Pancreas (tissue), 10 donors: ENCODE measurements at regions not wholly inside any gene's neighbourhood (a gene's known extent, or its start where the extent isn't known, plus 50 kb on each side); places are given as distances from the start of the nearest gene placed in this dataset.

ENCODE experiments used
- ATAC-seq, 4 donors: fragments of 200-7000 bp; cut with Tn5 transposase; one replicate each; pipeline versions ENCODE4 v1.8.0 to v1.9.1; 2020; ENCODE audit warnings: mild to moderate bottlenecking in 4 of 4, moderate library complexity in 4 of 4
- DNase-seq, 6 donors: peaks; one replicate each; pipeline ENCODE4 v3.0.0-alpha.2; 2020
- FAIRE-seq: peaks from 2 replicates; lab custom pipeline; 2012; peaks lifted over from hg19 to GRCh38; lab: Jason Lieb, UNC
- H3K27ac ChIP-seq, 4 donors: fragments of 200-600 bp; sonication (generic); 1 replicate in 3 of 4; 2 replicates in 1 of 4; pipeline versions ENCODE4 v1.5.0 to v1.8.0; 2020
- H3K27me3 ChIP-seq, 4 donors: fragments of 200-600 bp; one replicate each; pipeline ENCODE4 v1.8.0; 2021
- H3K36me3 ChIP-seq, 3 donors: fragments of 200-600 bp; sonication (generic) in 1 of 3; one replicate each; pipeline versions ENCODE4 v1.5.0 to v1.8.0; 2020 to 2021
- H3K4me1 ChIP-seq, 3 donors: fragments of 200-600 bp; one replicate each; pipeline ENCODE4 v1.8.0; 2021
- H3K4me3 ChIP-seq, 4 donors: fragments of 200-600 bp; sonication (generic) in 2 of 4; one replicate each; pipeline versions ENCODE4 v1.5.0 to v1.8.0; 2020 to 2021
- H3K9me3 ChIP-seq, 4 donors: fragments of 200-600 bp; one replicate each; pipeline ENCODE4 v1.8.0; 2021
- WGBS, 2 donors: extraction: QIAGEN DNeasy Blood & Tissue Kit; methylation state at CpG; one replicate each; pipeline ENCODE4 v1.1.7; 2013; 5-methylcytosine and 5-hydroxymethylcytosine counted together
- intact Hi-C, 3 donors: fragments of 100-400 bp; cut with DNase I; formaldehyde crosslinking; loops; one replicate each; pipeline versions ENCODE4 v1.11.1 to v1.14.2; 2022
- TF ChIP-seq, protein P1 (sequence below), 4 donors: fragments of 200-600 bp; sonication (generic) in 3 of 4; IDR thresholded peaks; one replicate each; pipeline versions ENCODE4 v1.5.0 to v1.8.0; 2021; ENCODE audit warnings: antibody characterized with exemption in 4 of 4
- donor health status: healthy with polysubstance abuse.
- donor health status: DM: no; HTN: no; CAD: no; lungs with moderate emphysema.
- donor health status: DM: no; HTN: no; CAD: no.
- donor health status: control.
- donor health status: control.
- donor health status: Bipolar disorder and iron deficiency.
- donor health status: DM: yes; HTN: yes; CAD: no.
- donor health status: DM: no; HTN: no; CAD: no.
- donor health status: DM: no; HTN: no; CAD: no.
- donor health status: DM: yes; HTN: yes; CAD: no.

DNA sequence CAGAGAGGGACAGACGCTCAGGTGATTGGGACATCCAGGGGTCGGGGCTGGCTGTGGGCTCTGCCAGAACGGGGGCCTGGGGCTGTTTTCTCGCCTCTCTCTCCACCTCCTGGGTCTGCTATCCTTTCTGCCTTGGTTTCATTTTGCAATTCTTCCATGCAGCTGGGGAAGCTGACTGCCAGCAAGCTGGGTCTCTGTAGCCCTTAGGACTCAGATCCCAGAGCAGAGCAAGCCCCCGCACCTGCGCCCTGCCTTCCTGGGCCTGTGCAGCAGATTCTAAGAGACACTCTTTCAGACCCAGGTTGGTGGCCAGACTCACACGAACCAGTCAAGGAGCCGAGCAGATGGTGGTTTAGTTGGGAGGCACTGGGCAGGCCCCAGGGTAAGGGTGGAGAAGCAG lies 59.1 kb upstream of the GRPEL1 start:
- Histone ChIP-seq H3K4me1 (no peaks in the 10 kb centered on the region), H3K27ac (no peak overlapping the region), H3K4me3 (no peak overlapping the region), H3K36me3 (no peaks in the 10 kb centered on the region), H3K27me3 (no peaks in the 10 kb centered on the region), H3K9me3 (no peaks in the 10 kb centered on the region)
- no peak for FAIRE-seq
- no peak for DNase-seq
- WGBS, 2 donors: 72 to 91% methylated on average over 8 of the region's 8 CpGs
- no peak for ATAC-seq
- TF ChIP-seq, protein P1, sequence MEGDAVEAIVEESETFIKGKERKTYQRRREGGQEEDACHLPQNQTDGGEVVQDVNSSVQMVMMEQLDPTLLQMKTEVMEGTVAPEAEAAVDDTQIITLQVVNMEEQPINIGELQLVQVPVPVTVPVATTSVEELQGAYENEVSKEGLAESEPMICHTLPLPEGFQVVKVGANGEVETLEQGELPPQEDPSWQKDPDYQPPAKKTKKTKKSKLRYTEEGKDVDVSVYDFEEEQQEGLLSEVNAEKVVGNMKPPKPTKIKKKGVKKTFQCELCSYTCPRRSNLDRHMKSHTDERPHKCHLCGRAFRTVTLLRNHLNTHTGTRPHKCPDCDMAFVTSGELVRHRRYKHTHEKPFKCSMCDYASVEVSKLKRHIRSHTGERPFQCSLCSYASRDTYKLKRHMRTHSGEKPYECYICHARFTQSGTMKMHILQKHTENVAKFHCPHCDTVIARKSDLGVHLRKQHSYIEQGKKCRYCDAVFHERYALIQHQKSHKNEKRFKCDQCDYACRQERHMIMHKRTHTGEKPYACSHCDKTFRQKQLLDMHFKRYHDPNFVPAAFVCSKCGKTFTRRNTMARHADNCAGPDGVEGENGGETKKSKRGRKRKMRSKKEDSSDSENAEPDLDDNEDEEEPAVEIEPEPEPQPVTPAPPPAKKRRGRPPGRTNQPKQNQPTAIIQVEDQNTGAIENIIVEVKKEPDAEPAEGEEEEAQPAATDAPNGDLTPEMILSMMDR (IDR thresholded peaks at IDR 0.05): no peak
- intact Hi-C loops: no loop called here

- Histone ChIP-seq H3K27ac (no peak overlapping the region), H3K27me3 (no peaks in the 10 kb centered on the region), H3K4me1 (no peaks in the 10 kb centered on the region), H3K4me3 (no peak overlapping the region), H3K36me3 (no peaks in the 10 kb centered on the region), H3K9me3 (no peaks in the 10 kb centered on the region)
- DNase-seq: peak in 3 of 6 donors; percentile 15 to 58 (median 46)
- 52 to 59% methylated on average over 22 of the region's 22 CpGs for WGBS, 2 donors
- peak; percentile 81 to 91 (median 88) for ATAC-seq
- intact Hi-C loops: no loop called here
- no peak for FAIRE-seq
- TF ChIP-seq, protein P1 (IDR thresholded peaks at IDR 0.05): no peak
Observed at GRCh38 chr4:7124689-7125442, 57.0 kb upstream of the GRPEL1 start.

GRCh38 chr4:7121866-7122653 lies 54.2 kb upstream of the GRPEL1 start:
- intact Hi-C loops: no loop called here
- Histone ChIP-seq H3K36me3 (no peaks in the 10 kb centered on the region), H3K9me3 (no peaks in the 10 kb centered on the region), H3K4me3 (no peak overlapping the region), H3K4me1 (no peaks in the 10 kb centered on the region), H3K27ac (no peak overlapping the region), H3K27me3 (no peaks in the 10 kb centered on the region)
- no peak for DNase-seq
- FAIRE-seq: no peak
- TF ChIP-seq, protein P1 (IDR thresholded peaks at IDR 0.05): no peak
- ATAC-seq: no peak
- whole genome bisulfite sequencing, 2 donors: 84 to 86% methylated on average over 22 to 24 of the region's 24 CpGs

- no peaks in the 10 kb centered on the region for H3K36me3 ChIP-seq
- H3K4me1 ChIP-seq: no peaks in the 10 kb centered on the region
- FAIRE-seq (no peak), ATAC-seq (no peak), DNase-seq (peak in 1 of 6 donors; percentile 41)
- no peaks in the 10 kb centered on the region for H3K9me3 ChIP-seq
- TF ChIP-seq, protein P1 (IDR thresholded peaks at IDR 0.05): no peak
- WGBS, 2 donors: 81 to 89% methylated on average over 15 of the region's 15 CpGs
- intact Hi-C loops: no loop called here
- H3K27me3 ChIP-seq: no peaks in the 10 kb centered on the region
- no peak overlapping the region for H3K27ac ChIP-seq
- no peak overlapping the region for H3K4me3 ChIP-seq
Observed at GRCh38 chr4:7121174-7121573, 53.3 kb upstream of the GRPEL1 start.
